ENCODE measurements at regions not wholly inside any gene's neighbourhood (a gene's known extent, or its start where the extent isn't known, plus 50 kb on each side); places are given as distances from the start of the nearest gene placed in this dataset.

DNA sequence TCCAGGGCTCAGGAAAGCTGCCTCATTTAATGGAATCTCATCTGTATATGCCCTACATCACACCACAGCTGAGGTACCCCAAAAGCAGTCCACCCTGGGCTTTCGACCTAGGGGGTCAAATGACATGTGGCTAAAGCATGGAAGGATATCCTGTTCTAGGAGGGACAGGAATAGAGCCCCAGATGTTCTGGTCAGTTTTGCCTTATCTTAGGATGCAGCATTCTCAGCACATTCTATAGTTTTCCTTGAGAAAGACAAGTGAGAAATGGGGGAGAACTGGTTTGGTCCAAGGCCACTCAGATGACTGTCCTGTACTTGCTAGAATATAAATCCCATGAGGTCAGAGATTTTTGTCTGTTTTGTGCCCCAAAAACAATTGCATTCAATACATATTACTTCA lies 688.0 kb upstream of the ZEB2 start:
- Histone ChIP-seq H3K27me3 (ENCODE audit: control insufficient read depth, insufficient read depth, low read length) (no peaks in the 10 kb centered on the region), H3K9me3 (ENCODE audit: control insufficient read depth, insufficient read depth, low read depth, low read length) (no peaks in the 10 kb centered on the region), H3K27ac (ENCODE audit: low read length) (no peak overlapping the region), H3K4me3 (ENCODE audit: low read depth in 2 of 2, low read length in 2 of 2) (no peak overlapping the region), H3K4me1 (ENCODE audit: control insufficient read depth, insufficient read depth, low read length) (no peaks in the 10 kb centered on the region), H3K36me3 (ENCODE audit: control insufficient read depth, insufficient read depth, low read length) (no peaks in the 10 kb centered on the region)
- TF ChIP-seq SIN3A (IDR thresholded peaks at IDR 0.05; ENCODE audit: borderline replicate concordance, insufficient read depth, low read depth, low read length), result no peak
- TF ChIP-seq, protein P1, sequence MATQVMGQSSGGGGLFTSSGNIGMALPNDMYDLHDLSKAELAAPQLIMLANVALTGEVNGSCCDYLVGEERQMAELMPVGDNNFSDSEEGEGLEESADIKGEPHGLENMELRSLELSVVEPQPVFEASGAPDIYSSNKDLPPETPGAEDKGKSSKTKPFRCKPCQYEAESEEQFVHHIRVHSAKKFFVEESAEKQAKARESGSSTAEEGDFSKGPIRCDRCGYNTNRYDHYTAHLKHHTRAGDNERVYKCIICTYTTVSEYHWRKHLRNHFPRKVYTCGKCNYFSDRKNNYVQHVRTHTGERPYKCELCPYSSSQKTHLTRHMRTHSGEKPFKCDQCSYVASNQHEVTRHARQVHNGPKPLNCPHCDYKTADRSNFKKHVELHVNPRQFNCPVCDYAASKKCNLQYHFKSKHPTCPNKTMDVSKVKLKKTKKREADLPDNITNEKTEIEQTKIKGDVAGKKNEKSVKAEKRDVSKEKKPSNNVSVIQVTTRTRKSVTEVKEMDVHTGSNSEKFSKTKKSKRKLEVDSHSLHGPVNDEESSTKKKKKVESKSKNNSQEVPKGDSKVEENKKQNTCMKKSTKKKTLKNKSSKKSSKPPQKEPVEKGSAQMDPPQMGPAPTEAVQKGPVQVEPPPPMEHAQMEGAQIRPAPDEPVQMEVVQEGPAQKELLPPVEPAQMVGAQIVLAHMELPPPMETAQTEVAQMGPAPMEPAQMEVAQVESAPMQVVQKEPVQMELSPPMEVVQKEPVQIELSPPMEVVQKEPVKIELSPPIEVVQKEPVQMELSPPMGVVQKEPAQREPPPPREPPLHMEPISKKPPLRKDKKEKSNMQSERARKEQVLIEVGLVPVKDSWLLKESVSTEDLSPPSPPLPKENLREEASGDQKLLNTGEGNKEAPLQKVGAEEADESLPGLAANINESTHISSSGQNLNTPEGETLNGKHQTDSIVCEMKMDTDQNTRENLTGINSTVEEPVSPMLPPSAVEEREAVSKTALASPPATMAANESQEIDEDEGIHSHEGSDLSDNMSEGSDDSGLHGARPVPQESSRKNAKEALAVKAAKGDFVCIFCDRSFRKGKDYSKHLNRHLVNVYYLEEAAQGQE (IDR thresholded peaks at IDR 0.05; ENCODE audit: insufficient read depth in 1 of 2, low read depth in 2 of 2, low read length in 1 of 2), result no peak
- no peak for TF ChIP-seq POLR2AphosphoS5 (IDR thresholded peaks at IDR 0.05; ENCODE audit: low read depth, low read length)
- no peak for TF ChIP-seq TCF7L2 (IDR thresholded peaks at IDR 0.05; ENCODE audit: low read depth, low read length)
- TF ChIP-seq, protein P2, sequence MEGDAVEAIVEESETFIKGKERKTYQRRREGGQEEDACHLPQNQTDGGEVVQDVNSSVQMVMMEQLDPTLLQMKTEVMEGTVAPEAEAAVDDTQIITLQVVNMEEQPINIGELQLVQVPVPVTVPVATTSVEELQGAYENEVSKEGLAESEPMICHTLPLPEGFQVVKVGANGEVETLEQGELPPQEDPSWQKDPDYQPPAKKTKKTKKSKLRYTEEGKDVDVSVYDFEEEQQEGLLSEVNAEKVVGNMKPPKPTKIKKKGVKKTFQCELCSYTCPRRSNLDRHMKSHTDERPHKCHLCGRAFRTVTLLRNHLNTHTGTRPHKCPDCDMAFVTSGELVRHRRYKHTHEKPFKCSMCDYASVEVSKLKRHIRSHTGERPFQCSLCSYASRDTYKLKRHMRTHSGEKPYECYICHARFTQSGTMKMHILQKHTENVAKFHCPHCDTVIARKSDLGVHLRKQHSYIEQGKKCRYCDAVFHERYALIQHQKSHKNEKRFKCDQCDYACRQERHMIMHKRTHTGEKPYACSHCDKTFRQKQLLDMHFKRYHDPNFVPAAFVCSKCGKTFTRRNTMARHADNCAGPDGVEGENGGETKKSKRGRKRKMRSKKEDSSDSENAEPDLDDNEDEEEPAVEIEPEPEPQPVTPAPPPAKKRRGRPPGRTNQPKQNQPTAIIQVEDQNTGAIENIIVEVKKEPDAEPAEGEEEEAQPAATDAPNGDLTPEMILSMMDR (IDR thresholded peaks at IDR 0.05), result no peak
- ATAC-seq (no peak), DNase-seq (ENCODE audit: low read depth, low spot score) (no peak)
- CTCF ChIA-PET, result no interaction called here
- in situ Hi-C loops (cut with HindIII; ENCODE audit: low pct_unique_long_range_greater_than_20kb, low sequenced_read_pairs) (no loop called here), intact Hi-C loops (cut with micrococcal nuclease; ENCODE audit: unreplicated experiment) (no loop called here)
- POLR2A ChIA-PET, result no interaction called here
- BruUV-seq (replicated peaks), result no TSS peak

DNA sequence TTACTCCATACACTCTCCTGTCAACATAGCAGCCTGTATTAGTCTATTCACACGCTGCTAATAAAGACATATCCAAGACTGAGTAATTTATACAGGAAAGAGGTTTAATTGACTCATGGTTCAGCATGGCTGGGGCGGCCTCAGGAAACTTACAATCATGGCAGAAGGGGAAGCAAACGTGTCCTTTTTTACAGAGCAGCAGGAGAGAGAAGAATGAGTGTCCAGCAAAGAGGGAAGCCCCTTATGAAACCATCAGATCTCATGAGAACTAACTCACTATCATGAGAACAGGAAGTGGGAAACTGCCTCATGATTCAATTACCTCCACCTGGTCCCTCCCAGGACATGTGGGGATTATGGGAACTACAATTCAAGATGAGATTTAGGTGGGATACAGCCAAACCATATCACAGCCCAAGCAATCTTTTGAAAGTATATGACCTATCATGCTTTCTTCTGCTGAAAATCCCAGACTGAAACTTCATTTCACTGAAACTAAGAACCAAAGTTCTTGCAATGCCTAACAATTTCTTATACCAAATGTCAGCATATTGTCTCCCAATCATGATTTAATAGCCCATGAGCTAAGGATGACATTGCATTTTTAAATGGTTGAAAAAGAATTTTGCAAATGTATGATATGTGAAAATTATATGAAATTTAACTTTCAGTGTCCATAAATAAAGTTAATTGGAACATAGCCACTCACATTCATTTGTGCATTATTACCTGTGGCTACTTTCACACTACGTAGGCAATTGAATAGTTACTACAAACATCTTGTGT lies 686.8 kb upstream of the ZEB2 start:
- no peak for ATAC-seq
- TF ChIP-seq, protein P1 (IDR thresholded peaks at IDR 0.05; ENCODE audit: insufficient read depth in 1 of 2, low read depth in 2 of 2, low read length in 1 of 2), result no peak
- Histone ChIP-seq H3K9me3 (ENCODE audit: control insufficient read depth, insufficient read depth, low read depth, low read length) (no peaks in the 10 kb centered on the region), H3K27ac (ENCODE audit: low read length) (no peak overlapping the region), H3K36me3 (ENCODE audit: control insufficient read depth, insufficient read depth, low read length) (no peaks in the 10 kb centered on the region), H3K27me3 (ENCODE audit: control insufficient read depth, insufficient read depth, low read length) (no peaks in the 10 kb centered on the region), H3K4me1 (ENCODE audit: control insufficient read depth, insufficient read depth, low read length) (no peaks in the 10 kb centered on the region), H3K4me3 (ENCODE audit: low read depth in 2 of 2, low read length in 2 of 2) (no peak overlapping the region)
- no peak for DNase-seq (ENCODE audit: low read depth, low spot score)
- ChIA-PET POLR2A (no interaction called here), CTCF (no interaction called here)
- in situ Hi-C loops (cut with HindIII; ENCODE audit: low pct_unique_long_range_greater_than_20kb, low sequenced_read_pairs) (no loop called here), intact Hi-C loops (cut with micrococcal nuclease; ENCODE audit: unreplicated experiment) (no loop called here)
- no TSS peak for BruUV-seq (replicated peaks)
